GM21447 (cell line): ENCODE measurements at regions not wholly inside any gene's neighbourhood (a gene's known extent, or its start where the extent isn't known, plus 50 kb on each side); places are given as distances from the start of the nearest gene placed in this dataset.
A peak's percentile ranks its signal among the peaks of the same experiment; 100 is the strongest.

Experiments used
- ATAC-seq: cut with Tn5 transposase; IDR thresholded peaks from one replicate; pipeline ENCODE4 v1.9.1; 2021; ENCODE audit not compliant: unreplicated experiment

GRCh38 chr11:87972133-87972532 is 203.1 kb downstream of the RAB38 start:
- peak; percentile 48 for ATAC-seq

DNA sequence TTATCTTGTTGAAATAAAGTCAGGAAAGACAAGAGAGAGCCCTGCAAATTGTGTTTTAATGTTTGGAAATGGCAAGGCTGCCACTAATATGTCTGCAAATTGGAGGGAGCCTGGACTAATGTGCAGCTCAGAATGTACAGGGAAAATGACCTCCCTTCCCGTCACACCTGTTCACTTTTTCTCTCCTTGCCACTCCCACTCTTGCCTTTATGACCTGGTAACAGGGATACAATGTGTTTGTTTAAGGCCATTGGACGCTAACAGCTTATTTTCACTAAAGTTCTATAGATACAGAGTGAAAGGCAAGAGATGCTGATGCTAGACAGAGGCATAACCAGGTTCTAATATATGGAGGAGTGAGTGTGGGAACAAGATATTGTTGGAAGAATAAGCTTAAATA is 203.9 kb downstream of the RAB38 start:
- no peak for ATAC-seq

- ATAC-seq, result no peak
Observed at GRCh38 chr11:87970762-87971161, 204.5 kb downstream of the RAB38 start.

DNA sequence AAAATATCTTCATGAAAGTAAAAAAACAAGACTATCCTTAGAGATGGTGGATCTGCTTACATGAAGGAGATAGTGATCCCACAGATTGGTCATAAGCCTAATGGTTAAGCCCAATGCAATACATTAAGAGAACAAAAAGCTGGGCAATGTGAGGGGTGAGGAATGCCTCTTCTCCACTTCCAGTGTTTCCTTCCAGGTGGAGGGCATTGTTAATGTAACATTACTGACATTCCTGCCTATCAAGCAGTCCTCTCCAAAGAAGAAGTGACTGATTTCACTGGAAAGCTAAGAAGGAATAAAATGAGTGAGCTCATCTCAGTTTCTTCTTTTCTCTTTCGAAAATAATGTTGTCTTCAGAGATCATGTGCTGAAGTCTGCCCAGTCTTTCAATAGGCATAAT is 207.8 kb downstream of the RAB38 start:
- no peak for ATAC-seq

DNA sequence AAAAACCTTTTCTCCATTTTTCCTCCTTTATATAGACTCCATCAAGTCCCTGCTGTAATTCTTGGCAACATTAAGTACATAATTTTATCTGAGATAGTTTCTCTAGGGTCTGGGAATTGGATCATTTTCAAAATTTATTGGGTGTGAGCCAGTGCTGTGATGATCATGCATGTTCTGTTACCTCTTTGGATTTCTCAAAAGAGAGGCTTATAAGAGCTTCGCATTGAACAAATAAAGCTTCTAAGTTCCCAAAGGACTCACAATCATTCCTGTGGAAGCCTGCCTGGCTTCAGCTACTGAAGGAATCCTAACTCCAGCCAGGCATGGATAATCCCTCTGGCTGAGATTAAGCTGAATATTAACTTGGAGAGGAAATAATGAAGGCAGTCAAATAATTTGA is 208.5 kb downstream of the RAB38 start:
- no peak for ATAC-seq

- ATAC-seq, result no peak
Observed at GRCh38 chr11:87966216-87966615, 209.0 kb downstream of the RAB38 start.

- ATAC-seq, result no peak
Observed at GRCh38 chr11:87961606-87962005, 213.6 kb downstream of the RAB38 start.

DNA sequence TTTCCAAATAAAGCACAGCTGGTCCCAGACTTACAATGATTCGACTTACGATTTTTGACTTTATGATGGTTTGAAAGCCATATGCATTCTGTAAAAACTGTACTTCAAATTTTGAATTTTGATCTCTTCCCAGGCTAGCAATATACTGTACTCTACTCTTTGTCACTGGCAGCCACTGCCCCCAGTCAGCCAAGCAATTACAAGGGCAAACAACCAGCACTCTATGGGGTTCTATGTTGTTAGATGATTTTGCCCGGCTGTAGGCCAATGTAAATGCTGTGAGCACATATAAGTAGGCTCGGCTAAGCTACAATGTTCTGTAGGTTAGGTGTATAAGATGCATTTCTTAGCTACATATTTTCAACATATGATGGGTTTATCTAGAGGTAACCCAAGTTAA is 217.3 kb downstream of the RAB38 start:
- ATAC-seq, result no peak

GRCh38 chr11:87954476-87954875 is 220.8 kb downstream of the RAB38 start:
- ATAC-seq, result no peak

GRCh38 chr11:87942786-87943185 is 232.5 kb downstream of the RAB38 start:
- ATAC-seq, result no peak

DNA sequence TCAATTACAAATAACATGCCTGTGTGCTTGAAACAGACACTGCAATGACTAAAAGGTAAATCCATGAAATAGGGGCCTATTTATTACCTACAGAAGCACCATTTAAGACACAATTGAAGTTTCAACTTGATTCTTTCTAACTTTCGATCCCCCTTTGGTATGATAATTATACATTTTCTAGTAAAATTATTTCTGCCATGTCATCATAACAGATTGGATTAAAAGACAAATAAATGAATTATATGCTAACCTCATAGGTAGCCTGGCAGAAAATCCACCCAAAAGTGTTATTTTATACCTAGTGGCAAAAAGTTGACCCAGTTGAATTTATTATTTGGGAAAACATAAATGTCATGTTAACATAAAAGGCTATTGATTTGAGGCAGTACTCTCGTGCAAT is 241.1 kb downstream of the RAB38 start:
- ATAC-seq, result no peak

- ATAC-seq, result no peak
Observed at GRCh38 chr11:87926250-87926970, 248.8 kb downstream of the RAB38 start.

DNA sequence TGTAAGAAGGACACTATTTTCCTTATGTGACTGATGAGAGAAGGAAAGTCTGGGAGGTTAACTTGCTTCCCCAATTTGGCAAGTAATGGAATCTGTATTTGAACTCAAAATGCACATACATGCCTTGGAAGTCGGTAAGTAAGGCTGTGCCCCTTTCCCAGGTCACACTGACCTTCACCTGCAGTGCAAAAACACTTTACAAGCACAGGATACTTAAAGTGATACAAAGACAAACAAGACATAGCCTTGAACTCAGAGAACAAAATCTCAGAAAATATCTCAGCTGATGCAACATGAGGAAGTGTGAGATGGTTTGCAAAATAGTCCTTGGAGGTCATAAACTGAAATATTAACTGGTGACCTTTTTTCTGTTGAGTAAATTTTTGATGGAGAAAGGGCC is 251.1 kb downstream of the RAB38 start:
- ATAC-seq, result no peak

GRCh38 chr11:87917111-87917510 is 258.1 kb downstream of the RAB38 start:
- ATAC-seq, result no peak

DNA sequence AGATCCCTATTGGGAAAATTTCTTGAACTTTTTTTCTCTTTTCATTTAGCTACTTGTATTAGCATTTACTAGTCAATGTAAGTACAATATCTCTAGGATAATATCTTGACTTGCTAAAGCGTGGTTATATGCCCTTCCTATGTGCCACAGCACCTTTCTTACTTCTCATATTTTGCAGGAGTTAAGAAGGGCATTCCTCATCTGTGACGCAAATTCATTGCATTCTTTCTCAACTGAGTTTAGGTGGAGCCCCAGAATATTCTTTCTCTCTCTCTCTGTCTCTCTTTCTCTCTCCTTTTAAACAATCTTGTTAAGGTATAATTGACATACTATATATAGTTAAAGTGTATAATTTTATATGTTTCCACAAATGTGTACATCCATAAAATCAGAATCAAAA is 266.1 kb downstream of the RAB38 start:
- ATAC-seq, result no peak

- no peak for ATAC-seq
Observed at GRCh38 chr11:87908086-87908485, 267.2 kb downstream of the RAB38 start.

DNA sequence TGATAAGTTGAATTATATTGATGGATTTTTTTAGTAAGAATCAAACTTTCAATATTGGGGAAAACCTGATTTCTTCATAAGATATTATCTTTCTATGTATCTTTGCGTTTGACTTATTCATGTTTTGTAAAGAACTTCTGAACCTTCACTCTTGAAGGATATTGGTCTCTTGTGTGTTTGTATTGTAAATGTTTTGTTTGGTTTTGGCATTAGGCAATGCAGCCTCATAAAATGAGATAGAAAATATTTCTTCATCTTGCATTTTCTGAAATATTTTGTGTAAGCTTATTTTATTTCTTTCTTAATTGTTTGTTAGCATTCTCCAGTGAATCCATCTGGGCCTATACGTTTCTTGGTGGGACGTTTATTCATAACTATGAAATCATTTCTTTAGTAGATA is 271.9 kb downstream of the RAB38 start:
- no peak for ATAC-seq

GRCh38 chr11:87901341-87901740 is 273.9 kb downstream of the RAB38 start:
- ATAC-seq, result no peak

DNA sequence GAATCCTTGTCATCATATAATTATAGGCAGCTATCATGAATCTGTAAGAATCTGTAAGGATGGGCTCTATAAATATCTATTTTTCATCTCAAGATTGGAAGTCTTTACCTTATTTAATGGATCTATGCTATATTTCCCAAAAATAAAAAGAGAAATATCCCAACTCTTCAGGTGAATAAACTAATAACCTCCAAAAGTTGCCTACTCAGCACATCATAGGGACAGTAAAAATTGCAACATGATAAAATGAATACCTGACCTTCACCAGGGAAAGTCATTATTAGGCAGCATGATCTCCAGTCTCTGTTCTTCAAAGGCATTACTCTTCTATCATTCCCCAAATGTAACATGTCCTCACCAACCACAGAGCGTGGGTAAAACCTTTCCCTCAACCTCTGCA is 277.3 kb downstream of the RAB38 start:
- ATAC-seq, result no peak

DNA sequence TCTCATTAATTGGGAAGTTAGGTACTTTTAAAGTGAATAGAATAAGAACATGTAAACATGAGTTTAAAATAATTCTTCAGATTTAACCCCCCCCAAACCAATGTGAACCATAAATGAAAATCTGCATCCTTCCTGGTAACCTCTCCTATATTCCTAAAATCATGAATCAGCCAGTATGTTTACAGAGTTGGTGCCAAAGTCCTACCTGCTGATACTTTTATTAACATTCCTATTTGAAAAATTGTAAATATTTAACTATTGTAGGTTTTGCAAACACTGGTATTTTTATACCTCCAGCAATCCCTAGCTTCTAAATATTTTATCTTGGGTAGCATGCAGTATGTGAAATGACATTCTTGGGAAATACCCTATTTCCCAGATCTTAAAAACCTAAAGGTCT is 278.2 kb downstream of the RAB38 start:
- ATAC-seq, result no peak

DNA sequence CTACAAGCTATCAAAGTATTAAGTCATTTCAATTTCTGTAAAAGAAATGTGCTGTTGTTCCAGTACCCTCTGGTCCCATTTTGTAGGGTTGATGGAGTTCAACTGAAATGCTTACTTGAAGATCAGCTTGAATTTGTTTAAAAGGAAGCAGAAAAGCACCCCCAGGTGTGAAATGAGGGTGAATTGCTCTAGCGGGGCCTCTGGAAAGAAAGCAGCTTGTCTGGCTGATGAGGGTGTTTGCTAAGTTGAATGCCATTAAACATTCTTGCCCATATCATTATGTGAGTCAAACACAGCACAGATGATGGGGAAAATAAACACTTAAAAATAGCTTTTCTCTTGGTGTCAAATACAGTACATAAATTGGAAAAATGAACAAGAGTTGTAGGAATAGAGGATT is 280.3 kb downstream of the RAB38 start:
- ATAC-seq, result no peak

GRCh38 chr11:87892291-87892690 is 283.0 kb downstream of the RAB38 start:
- no peak for ATAC-seq

- ATAC-seq, result no peak
Observed at GRCh38 chr11:87889126-87889525, 286.1 kb downstream of the RAB38 start.
